Endodermal cell (in vitro differentiated cells): ENCODE measurements at regions not wholly inside any gene's neighbourhood (a gene's known extent, or its start where the extent isn't known, plus 50 kb on each side); places are given as distances from the start of the nearest gene placed in this dataset.
"Not testable (repeated sequence)": the region's sequence is repeated elsewhere in the genome, so short reads cannot be mapped to it uniquely, and the experiment has no call there.

Source experiments
- DNase-seq: peaks from one replicate; pipeline ENCODE4 v3.0.0-alpha.2; 2017
- H3K27ac ChIP-seq: 2 replicates; pipeline ENCODE4 v1.5.1; 2013; ENCODE audit warnings: mild to moderate bottlenecking, low read depth, low read length, moderate library complexity
- H3K27me3 ChIP-seq: 2 replicates; pipeline ENCODE4 v1.6.1; 2013; ENCODE audit warnings: mild to moderate bottlenecking, low read length, moderate library complexity; ENCODE audit not compliant: insufficient read depth, control insufficient read depth, poor library complexity, severe bottlenecking
- H3K36me3 ChIP-seq: 2 replicates; pipeline ENCODE4 v1.7.0; 2013; ENCODE audit warnings: mild to moderate bottlenecking, low read length, moderate library complexity; ENCODE audit not compliant: control insufficient read depth, insufficient read depth
- H3K4me1 ChIP-seq: one replicate; pipeline ENCODE4 v1.7.0; 2013; ENCODE audit warnings: low read length; ENCODE audit not compliant: control insufficient read depth, insufficient read depth
- H3K4me3 ChIP-seq: 2 replicates; pipeline ENCODE4 v1.5.1; 2013; ENCODE audit warnings: mild to moderate bottlenecking, low read length, moderate library complexity
- H3K9ac ChIP-seq: 2 replicates; pipeline ENCODE4 v1.6.1; 2013; ENCODE audit warnings: mild to moderate bottlenecking, low read length, moderate library complexity; ENCODE audit not compliant: poor library complexity, severe bottlenecking; ENCODE audit errors: extremely low read depth
- H3K9me3 ChIP-seq: 2 replicates; pipeline ENCODE4 v1.6.1; 2013; ENCODE audit warnings: mild to moderate bottlenecking, low read length, moderate library complexity; ENCODE audit not compliant: control insufficient read depth
- H3K27ac Mint-ChIP-seq: 2 replicates; pipeline ENCODE4 v1.8.0; 2020; ENCODE audit warnings: mixed read lengths
- H3K27me3 Mint-ChIP-seq: 2 replicates; pipeline ENCODE4 v1.8.0; 2021; ENCODE audit warnings: mild to moderate bottlenecking, mixed read lengths; ENCODE audit not compliant: insufficient read depth
- H3K36me3 Mint-ChIP-seq: 2 replicates; pipeline ENCODE4 v1.8.0; 2020; ENCODE audit warnings: low read depth, mixed read lengths
- H3K4me1 Mint-ChIP-seq: 2 replicates; pipeline ENCODE4 v1.8.0; 2020; ENCODE audit warnings: mixed read lengths
- H3K4me3 Mint-ChIP-seq: 2 replicates; pipeline ENCODE4 v1.8.0; 2020; ENCODE audit warnings: mild to moderate bottlenecking, moderate library complexity, mixed read lengths
- H3K9me3 Mint-ChIP-seq: 2 replicates; pipeline ENCODE4 v1.8.0; 2020; ENCODE audit warnings: mild to moderate bottlenecking, mixed read lengths
- CTCF ChIP-seq: fragments of 200-600 bp; sonication (generic); conservative IDR thresholded peaks from 2 replicates; pipeline ENCODE4 v1.5.0; 2021; ENCODE audit warnings: antibody characterized with exemption, mild to moderate bottlenecking
- WGBS, 2 experiments: methylation state at CpG; one replicate each; pipeline versions ENCODE4 v1.1.5 to v1.1.7; 2013; ENCODE audit warnings: missing lambda C conversion rate in 2 of 2, mixed read lengths in 1 of 2; ENCODE audit not compliant: insufficient coverage in 1 of 2, insufficient read length in 1 of 2; 5-methylcytosine and 5-hydroxymethylcytosine counted together

- H3K36me3 ChIP-seq = no peaks in the 10 kb centered on the region
- Mint-ChIP-seq H3K4me3 (peak overlapping the region; percentile 88), H3K4me1 (peaks cover 18% of the 10 kb centered on the region), H3K27ac (no peak overlapping the region), H3K27me3 (peaks cover 50% of the 10 kb centered on the region), H3K36me3 (no peaks in the 10 kb centered on the region), H3K9me3 (no peaks in the 10 kb centered on the region)
- H3K9ac ChIP-seq = no peak overlapping the region
- 17 to 22% methylated on average over 5 of the region's 6 CpGs for WGBS, 2 experiments
- no peaks in the 10 kb centered on the region for H3K9me3 ChIP-seq
- H3K4me3 ChIP-seq = peak overlapping the region; percentile 93
- peak; percentile 53 for DNase-seq
- peaks cover 25% of the 10 kb centered on the region for H3K27me3 ChIP-seq
- no peak overlapping the region for H3K27ac ChIP-seq
- TF ChIP-seq CTCF = peak; percentile 91
- H3K4me1 ChIP-seq = no peaks in the 10 kb centered on the region
These were observed 163.0 kb upstream of the PPP1R3A start for GRCh38 chr7:114081606-114082425.

- not testable (repeated sequence) for H3K9ac ChIP-seq, H3K36me3 Mint-ChIP-seq, H3K27ac ChIP-seq, H3K36me3 ChIP-seq, DNase-seq, H3K4me1 Mint-ChIP-seq, H3K9me3 Mint-ChIP-seq, H3K4me3 ChIP-seq, H3K4me3 Mint-ChIP-seq, H3K27me3 ChIP-seq, H3K4me1 ChIP-seq, H3K27ac Mint-ChIP-seq, H3K9me3 ChIP-seq
- WGBS, 2 experiments = 98 to 100% methylated on average over 1 to 18 of the region's 18 CpGs
- H3K27me3 Mint-ChIP-seq = peaks cover 21% of the 10 kb centered on the region
These were observed 158.3 kb upstream of the PPP1R3A start for GRCh38 chr7:114077158-114077524.

GRCh38 chr7:114076392-114077157 lies 157.8 kb upstream of the PPP1R3A start:
- H3K9me3 Mint-ChIP-seq, H3K27ac ChIP-seq, H3K4me1 ChIP-seq, H3K36me3 ChIP-seq, DNase-seq, H3K4me3 Mint-ChIP-seq, H3K27ac Mint-ChIP-seq, H3K27me3 ChIP-seq, H3K4me1 Mint-ChIP-seq, H3K36me3 Mint-ChIP-seq, H3K9me3 ChIP-seq, H3K4me3 ChIP-seq, H3K9ac ChIP-seq: not testable (repeated sequence)
- 96 to 97% methylated on average over 10 to 36 of the region's 38 CpGs for WGBS, 2 experiments
- H3K27me3 Mint-ChIP-seq = peaks cover 17% of the 10 kb centered on the region

GRCh38 chr7:114073701-114074100 lies 154.9 kb upstream of the PPP1R3A start:
- Histone ChIP-seq H3K36me3 (no peaks in the 10 kb centered on the region), H3K27me3 (no peaks in the 10 kb centered on the region), H3K4me3 (no peak overlapping the region), H3K27ac (no peak overlapping the region), H3K4me1 (no peaks in the 10 kb centered on the region), H3K9ac (no peak overlapping the region), H3K9me3 (no peaks in the 10 kb centered on the region)
- no peak for TF ChIP-seq CTCF
- no peaks in the 10 kb centered on the region for H3K36me3 Mint-ChIP-seq
- WGBS, 2 experiments = 85 to 90% methylated on average over 2 of the region's 2 CpGs
- H3K27ac Mint-ChIP-seq = no peak overlapping the region
- no peaks in the 10 kb centered on the region for H3K4me1 Mint-ChIP-seq
- peaks cover 5% of the 10 kb centered on the region for H3K27me3 Mint-ChIP-seq
- no peak overlapping the region for H3K4me3 Mint-ChIP-seq
- no peak for DNase-seq
- H3K9me3 Mint-ChIP-seq = no peaks in the 10 kb centered on the region
